H9 (cell line): ENCODE measurements at regions not wholly inside any gene's neighbourhood (a gene's known extent, or its start where the extent isn't known, plus 50 kb on each side); places are given as distances from the start of the nearest gene placed in this dataset.

Experiments used
- DNase-seq: peaks from one replicate; pipeline ENCODE4 v3.0.0-alpha.2; 2017
- H2AFZ ChIP-seq: one replicate; pipeline ENCODE4 v1.6.1; 2013; ENCODE audit warnings: mild to moderate bottlenecking, low read length, control low read depth, moderate library complexity
- H2AK5ac ChIP-seq: 2 replicates; pipeline ENCODE4 v1.6.1; 2013; ENCODE audit warnings: low read length, control low read depth, mixed read lengths; ENCODE audit not compliant: insufficient read length
- H2BK120ac ChIP-seq: one replicate; pipeline ENCODE4 v1.6.1; 2013; ENCODE audit warnings: low read depth, mild to moderate bottlenecking, low read length, control low read depth, inconsistent platforms; ENCODE audit not compliant: poor library complexity, severe bottlenecking
- H2BK12ac ChIP-seq: 2 replicates; pipeline ENCODE4 v1.6.1; 2013; ENCODE audit warnings: low read length, control low read depth, mixed read lengths, low read depth; ENCODE audit not compliant: insufficient read length
- H2BK15ac ChIP-seq: 2 replicates; pipeline ENCODE4 v1.6.1; 2013; ENCODE audit warnings: low read depth, low read length, control low read depth
- H2BK20ac ChIP-seq: one replicate; pipeline ENCODE4 v1.6.1; 2013; ENCODE audit warnings: low read depth, mild to moderate bottlenecking, low read length, control low read depth, inconsistent platforms; ENCODE audit not compliant: poor library complexity, severe bottlenecking
- H2BK5ac ChIP-seq: 2 replicates; pipeline ENCODE4 v1.6.1; 2013; ENCODE audit warnings: low read length, control low read depth, mixed read lengths; ENCODE audit not compliant: insufficient read length
- H3K14ac ChIP-seq: 2 replicates; pipeline ENCODE4 v1.6.1; 2013; ENCODE audit warnings: low read length, control low read depth; ENCODE audit not compliant: insufficient read depth
- H3K18ac ChIP-seq: 2 replicates; pipeline ENCODE4 v1.6.1; 2013; ENCODE audit warnings: low read depth, mild to moderate bottlenecking, mixed read lengths, low read length, control low read depth; ENCODE audit not compliant: insufficient read length
- H3K23ac ChIP-seq: 2 replicates; pipeline ENCODE4 v1.6.1; 2013; ENCODE audit warnings: low read length, control low read depth, mixed read lengths, low read depth; ENCODE audit not compliant: insufficient read length
- H3K23me2 ChIP-seq: 2 replicates; pipeline ENCODE4 v1.6.1; 2013; ENCODE audit warnings: low read depth, mild to moderate bottlenecking, mixed read lengths, low read length, control low read depth; ENCODE audit not compliant: insufficient read length, poor library complexity, severe bottlenecking
- H3K27ac ChIP-seq: 2 replicates; pipeline ENCODE4 v1.5.1; 2013; ENCODE audit warnings: low read length, control low read depth, mixed read lengths, low read depth; ENCODE audit not compliant: insufficient read length
- H3K27me3 ChIP-seq: 2 replicates; pipeline ENCODE4 v1.6.1; 2013; ENCODE audit warnings: low read length, control low read depth, inconsistent platforms; ENCODE audit not compliant: insufficient read depth
- H3K4ac ChIP-seq: 2 replicates; pipeline ENCODE4 v1.6.1; 2013; ENCODE audit warnings: low read depth, mild to moderate bottlenecking, control low read depth, inconsistent platforms, low read length, moderate library complexity
- H3K4me1 ChIP-seq: 2 replicates; pipeline ENCODE4 v1.6.1; 2013; ENCODE audit warnings: low read length, control low read depth, inconsistent platforms; ENCODE audit not compliant: insufficient read depth
- H3K4me2 ChIP-seq: 2 replicates; pipeline ENCODE4 v1.6.1; 2013; ENCODE audit warnings: low read length, control low read depth, mixed read lengths; ENCODE audit not compliant: insufficient read length, insufficient read depth
- H3K56ac ChIP-seq: 2 replicates; pipeline ENCODE4 v1.6.1; 2013; ENCODE audit warnings: low read depth, mild to moderate bottlenecking, mixed read lengths, low read length, control low read depth; ENCODE audit not compliant: insufficient read length
- H3K79me1 ChIP-seq: 2 replicates; pipeline ENCODE4 v1.6.1; 2013; ENCODE audit warnings: low read depth, mild to moderate bottlenecking, moderate library complexity, low read length, control low read depth, inconsistent platforms; ENCODE audit not compliant: insufficient read depth, poor library complexity, severe bottlenecking
- H3K79me2 ChIP-seq: 2 replicates; pipeline ENCODE4 v1.6.1; 2013; ENCODE audit warnings: low read length, control low read depth, inconsistent platforms; ENCODE audit not compliant: insufficient read depth
- H3K9ac ChIP-seq: 2 replicates; pipeline ENCODE4 v1.6.1; 2013; ENCODE audit warnings: low read length, control low read depth, mixed read lengths; ENCODE audit not compliant: insufficient read length; ENCODE audit errors: extremely low read depth
- H3K9me3 ChIP-seq: one replicate; pipeline ENCODE4 v1.6.1; 2013; ENCODE audit warnings: low read depth, low read length, inconsistent platforms; ENCODE audit not compliant: control insufficient read depth
- H3T11ph ChIP-seq: one replicate; pipeline ENCODE4 v1.6.1; 2013; ENCODE audit warnings: mild to moderate bottlenecking, low read length, control low read depth, inconsistent platforms
- H4K20me1 ChIP-seq: one replicate; pipeline ENCODE4 v1.6.1; 2013; ENCODE audit not compliant: control insufficient read depth, insufficient read length, insufficient read depth
- H4K5ac ChIP-seq: 2 replicates; pipeline ENCODE4 v1.6.1; 2013; ENCODE audit warnings: low read depth, mild to moderate bottlenecking, mixed read lengths, low read length, control low read depth; ENCODE audit not compliant: insufficient read length
- H4K8ac ChIP-seq: replicated peaks from 2 replicates; pipeline ENCODE4 v1.6.1; 2013; ENCODE audit warnings: low read length, control low read depth, mixed read lengths, low read depth; ENCODE audit not compliant: insufficient read length
- H4K91ac ChIP-seq: 2 replicates; pipeline ENCODE4 v1.6.1; 2013; ENCODE audit warnings: low read depth, mild to moderate bottlenecking, moderate library complexity, mixed read lengths, low read length, control low read depth; ENCODE audit not compliant: insufficient read length
- H3K27ac Mint-ChIP-seq, 3 experiments: 2 replicates in 2 of 3; 3 replicates in 1 of 3; pipeline ENCODE4 v1.8.0; 2020 to 2021; ENCODE audit warnings: mixed read lengths in 3 of 3, mild to moderate bottlenecking in 1 of 3, moderate library complexity in 1 of 3
- H3K27me3 Mint-ChIP-seq: 2 replicates; pipeline ENCODE4 v1.8.0; 2021; ENCODE audit warnings: low read depth, mild to moderate bottlenecking, moderate library complexity, mixed read lengths
- H3K36me3 Mint-ChIP-seq, 3 experiments: 2 replicates in 2 of 3; 3 replicates in 1 of 3; pipeline ENCODE4 v1.8.0; 2020 to 2021; ENCODE audit warnings: low read depth in 3 of 3, mixed read lengths in 3 of 3; ENCODE audit not compliant: insufficient read depth in 1 of 3
- H3K4me1 Mint-ChIP-seq, 2 experiments: 2 replicates each; pipeline ENCODE4 v1.8.0; 2020; ENCODE audit warnings: mixed read lengths in 2 of 2
- H3K4me3 Mint-ChIP-seq, 2 experiments: 2 replicates in 1 of 2; 3 replicates in 1 of 2; pipeline ENCODE4 v1.8.0; 2020 to 2021; ENCODE audit warnings: mild to moderate bottlenecking in 2 of 2, mixed read lengths in 2 of 2, moderate library complexity in 1 of 2
- H3K9me3 Mint-ChIP-seq, 2 experiments: 2 replicates in 1 of 2; 3 replicates in 1 of 2; pipeline ENCODE4 v1.8.0; 2020; ENCODE audit warnings: mild to moderate bottlenecking in 2 of 2, mixed read lengths in 2 of 2, moderate library complexity in 1 of 2
- CTCF ChIP-seq: fragments of 200-600 bp; sonication (generic); conservative IDR thresholded peaks from 3 replicates; pipeline ENCODE4 v1.8.0; 2021; ENCODE audit warnings: antibody characterized with exemption, mild to moderate bottlenecking
- WGBS: extraction: QIAGEN DNeasy Blood & Tissue Kit; methylation state at CpG from one replicate; pipeline ENCODE4 v1.1.7; 2013; ENCODE audit warnings: missing lambda C conversion rate, low lambda C conversion rate, mixed read lengths; ENCODE audit not compliant: insufficient read length; ENCODE audit errors: extremely low coverage; 5-methylcytosine and 5-hydroxymethylcytosine counted together

- Mint-ChIP-seq H3K9me3 (no peaks in the 10 kb centered on the region), H3K36me3 (no peaks in the 10 kb centered on the region; a peak in 1 of 7 replicates), H3K4me1 (peaks cover 2 to 5% of the 10 kb centered on the region in 2 experiments), H3K4me3 (no peak overlapping the region), H3K27me3 (peaks cover 44% of the 10 kb centered on the region), H3K27ac (no peak overlapping the region)
- no peak for TF ChIP-seq CTCF
- no peak overlapping the region for H4K91ac ChIP-seq
- H3K27me3 ChIP-seq = peaks cover 3% of the 10 kb centered on the region; the same call in 1 of the 2 replicates
- H3K18ac ChIP-seq = no peak overlapping the region
- H2AFZ ChIP-seq = no peak overlapping the region
- DNase-seq = no peak
- H4K20me1 ChIP-seq = no peaks in the 10 kb centered on the region
- H3K23ac ChIP-seq = no peak overlapping the region
- H3K4ac ChIP-seq = no peak overlapping the region
- H2BK120ac ChIP-seq = no peak overlapping the region
- no peak overlapping the region for H3T11ph ChIP-seq
- no peak overlapping the region for H3K4me2 ChIP-seq
- H2BK12ac ChIP-seq = no peak overlapping the region
- no peaks in the 10 kb centered on the region for H3K79me2 ChIP-seq
- no CpG with 5 or more reads among the region's 9 CpGs for WGBS
- H3K56ac ChIP-seq = no peak overlapping the region
- no peak overlapping the region for H2BK5ac ChIP-seq
- H3K4me1 ChIP-seq = no peaks in the 10 kb centered on the region
- H2BK20ac ChIP-seq = no peak overlapping the region
- no peak overlapping the region for H2BK15ac ChIP-seq
- H3K14ac ChIP-seq = peak overlapping the region; percentile 9; the same call in 1 of the 2 replicates
- no peak overlapping the region for H4K5ac ChIP-seq
- H3K23me2 ChIP-seq = no peaks in the 10 kb centered on the region
- no peaks in the 10 kb centered on the region for H3K79me1 ChIP-seq
- no peaks in the 10 kb centered on the region for H3K9me3 ChIP-seq
- no peak overlapping the region for H3K27ac ChIP-seq
- H3K9ac ChIP-seq = no peak overlapping the region
- no peak overlapping the region for H4K8ac ChIP-seq
- H2AK5ac ChIP-seq = no peak overlapping the region
These were observed 903.7 kb downstream of the BRD1 start for GRCh38 chr22:48923996-48924395.
